ENCODE measurements at regions not wholly inside any gene's neighbourhood (a gene's known extent, or its start where the extent isn't known, plus 50 kb on each side); places are given as distances from the start of the nearest gene placed in this dataset.
A peak's percentile ranks its signal among the peaks of the same experiment; 100 is the strongest.
"Not testable (repeated sequence)": the region's sequence is repeated elsewhere in the genome, so short reads cannot be mapped to it uniquely, and the experiment has no call there.

GRCh38 chrX:55326985-55327384 lies 62.3 kb upstream of the PAGE3 start:
- no peaks in the 10 kb centered on the region for H3K36me3 ChIP-seq
- H3K9ac ChIP-seq = no peak overlapping the region
- H3K4me3 ChIP-seq = no peak overlapping the region
- peaks cover 13% of the 10 kb centered on the region for H3K9me3 ChIP-seq
- no peak for TF ChIP-seq Cebpa-rat (IDR thresholded peaks at IDR 0.05)
- no peaks in the 10 kb centered on the region for H4K20me1 ChIP-seq
- peaks cover 75% of the 10 kb centered on the region for H3K27me3 ChIP-seq
- no peak overlapping the region for H3K4me2 ChIP-seq
- no peak overlapping the region for H3K27ac ChIP-seq
- no peaks in the 10 kb centered on the region for H3K4me1 ChIP-seq

DNA sequence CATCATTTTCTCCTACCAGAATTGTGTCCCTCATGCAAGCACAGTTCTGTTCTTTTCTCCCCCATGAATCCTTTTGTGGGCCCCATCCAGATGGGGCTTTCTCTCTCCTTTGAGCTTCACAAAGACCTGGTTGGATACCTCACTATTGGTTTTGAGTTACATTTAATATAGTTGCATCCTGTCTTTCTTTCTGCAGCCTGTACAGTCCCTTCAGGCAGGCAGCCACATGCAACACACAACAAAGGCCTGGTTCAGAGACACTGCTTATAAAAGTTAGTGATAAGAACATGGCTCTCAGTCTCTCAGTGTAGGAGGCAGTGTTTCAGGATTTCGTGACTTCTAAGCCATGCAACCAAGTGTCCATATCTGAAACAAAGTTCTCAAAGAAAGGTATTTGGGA lies 70.6 kb upstream of the PAGE3 start:
- no peak overlapping the region for H3K4me3 ChIP-seq
- no peaks in the 10 kb centered on the region for H3K4me1 ChIP-seq
- no peaks in the 10 kb centered on the region for H4K20me1 ChIP-seq
- no peaks in the 10 kb centered on the region for H3K36me3 ChIP-seq
- H3K9me3 ChIP-seq = no peaks in the 10 kb centered on the region
- no peak for TF ChIP-seq Cebpa-rat (IDR thresholded peaks at IDR 0.05)
- no peak overlapping the region for H3K4me2 ChIP-seq
- H3K9ac ChIP-seq = no peak overlapping the region
- peaks cover 77% of the 10 kb centered on the region for H3K27me3 ChIP-seq
- no peak overlapping the region for H3K27ac ChIP-seq

GRCh38 chrX:55336176-55336575 lies 71.5 kb upstream of the PAGE3 start:
- Histone ChIP-seq H3K27me3 (peaks cover 79% of the 10 kb centered on the region), H3K36me3 (no peaks in the 10 kb centered on the region), H3K9ac (no peak overlapping the region), H3K4me1 (no peaks in the 10 kb centered on the region), H3K9me3 (no peaks in the 10 kb centered on the region), H3K27ac (no peak overlapping the region), H4K20me1 (no peaks in the 10 kb centered on the region), H3K4me2 (no peak overlapping the region), H3K4me3 (no peak overlapping the region)
- TF ChIP-seq Cebpa-rat (IDR thresholded peaks at IDR 0.05) = no peak

GRCh38 chrX:55340896-55341433 lies 76.2 kb upstream of the PAGE3 start:
- H3K9ac ChIP-seq = no peak overlapping the region
- H3K27me3 ChIP-seq = peaks cover 68% of the 10 kb centered on the region
- H3K36me3 ChIP-seq = no peaks in the 10 kb centered on the region
- H3K9me3 ChIP-seq = no peaks in the 10 kb centered on the region
- no peak overlapping the region for H3K4me3 ChIP-seq
- TF ChIP-seq Cebpa-rat (IDR thresholded peaks at IDR 0.05) = no peak
- H3K4me2 ChIP-seq = no peak overlapping the region
- H3K4me1 ChIP-seq = peaks cover 18% of the 10 kb centered on the region
- no peaks in the 10 kb centered on the region for H4K20me1 ChIP-seq
- H3K27ac ChIP-seq = no peak overlapping the region

GRCh38 chrX:55342533-55343501 lies 78.1 kb upstream of the PAGE3 start:
- peak overlapping the region; percentile 42 for H3K4me2 ChIP-seq
- no peak overlapping the region for H3K9ac ChIP-seq
- no peak overlapping the region for H3K4me3 ChIP-seq
- H3K27ac ChIP-seq = no peak overlapping the region
- H3K4me1 ChIP-seq = peaks cover 18% of the 10 kb centered on the region
- no peaks in the 10 kb centered on the region for H3K36me3 ChIP-seq
- H3K27me3 ChIP-seq = peaks cover 54% of the 10 kb centered on the region
- no peaks in the 10 kb centered on the region for H4K20me1 ChIP-seq
- no peak for TF ChIP-seq Cebpa-rat (IDR thresholded peaks at IDR 0.05)
- H3K9me3 ChIP-seq = no peaks in the 10 kb centered on the region

- H3K4me3 ChIP-seq = no peak overlapping the region
- no peaks in the 10 kb centered on the region for H3K36me3 ChIP-seq
- H3K9ac ChIP-seq = no peak overlapping the region
- H3K27ac ChIP-seq = no peak overlapping the region
- no peaks in the 10 kb centered on the region for H3K4me1 ChIP-seq
- H3K27me3 ChIP-seq = peaks cover 68% of the 10 kb centered on the region
- H3K4me2 ChIP-seq = no peak overlapping the region
- TF ChIP-seq Cebpa-rat (IDR thresholded peaks at IDR 0.05) = no peak
- H4K20me1 ChIP-seq = no peaks in the 10 kb centered on the region
- peaks cover 11% of the 10 kb centered on the region for H3K9me3 ChIP-seq
Observed at GRCh38 chrX:55356609-55357008, 91.9 kb upstream of the PAGE3 start.

DNA sequence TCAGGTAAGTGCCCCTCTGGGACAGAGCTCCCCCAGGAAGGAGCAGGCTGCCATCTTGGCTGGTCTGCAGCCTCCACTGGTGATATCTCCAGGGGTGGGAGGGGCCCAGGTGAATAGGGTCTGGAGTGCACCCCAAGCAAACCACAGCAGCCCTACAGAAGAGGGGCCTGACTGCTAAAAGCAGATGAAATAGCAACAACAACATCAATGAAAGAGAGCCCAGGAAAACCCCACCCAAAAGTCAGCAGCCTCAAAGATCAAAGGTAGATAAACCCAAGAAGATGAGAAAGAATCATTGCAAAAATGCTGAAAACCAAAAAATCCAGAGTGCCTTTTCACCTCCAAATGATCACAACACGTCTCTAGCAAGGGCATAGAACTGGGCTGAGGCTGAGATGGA lies 92.5 kb upstream of the PAGE3 start:
- Histone ChIP-seq H3K36me3 (no peaks in the 10 kb centered on the region), H3K9me3 (peaks cover 16% of the 10 kb centered on the region), H3K4me1 (no peaks in the 10 kb centered on the region), H3K4me2 (no peak overlapping the region), H3K9ac (no peak overlapping the region), H4K20me1 (no peaks in the 10 kb centered on the region), H3K27ac (no peak overlapping the region), H3K27me3 (peaks cover 67% of the 10 kb centered on the region), H3K4me3 (no peak overlapping the region)
- TF ChIP-seq Cebpa-rat (IDR thresholded peaks at IDR 0.05) = no peak

GRCh38 chrX:55379396-55379795 lies 72.5 kb upstream of the MAGEH1 start:
- Histone ChIP-seq H3K4me3 (no peak overlapping the region), H3K27ac (no peak overlapping the region), H3K4me2 (no peak overlapping the region), H3K4me1 (no peaks in the 10 kb centered on the region), H3K36me3 (no peaks in the 10 kb centered on the region), H4K20me1 (no peaks in the 10 kb centered on the region), H3K27me3 (peaks cover 13% of the 10 kb centered on the region), H3K9me3 (peaks cover 10% of the 10 kb centered on the region; the same call in 1 of the 2 replicates), H3K9ac (no peak overlapping the region)
- TF ChIP-seq Cebpa-rat (IDR thresholded peaks at IDR 0.05) = no peak

DNA sequence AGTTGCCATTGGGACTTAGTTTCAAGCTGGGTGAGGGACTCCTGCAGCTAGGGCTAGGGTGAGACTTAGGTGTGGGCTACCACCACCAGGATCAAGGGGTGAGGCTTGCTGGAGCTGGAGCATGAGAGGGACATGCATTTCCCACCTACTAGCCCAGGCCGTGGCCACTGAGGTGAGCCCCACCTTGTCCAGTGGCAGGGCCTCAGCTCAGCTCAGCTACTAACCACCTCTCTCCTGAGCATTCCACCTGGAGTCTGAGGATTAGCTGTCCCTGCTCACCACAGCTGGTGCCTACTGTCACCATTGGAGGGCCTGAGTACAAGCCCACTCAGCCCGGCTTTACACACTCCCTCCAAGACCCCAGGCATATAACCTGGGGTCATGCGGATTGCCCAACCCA lies 62.6 kb upstream of the MAGEH1 start:
- peaks cover 31% of the 10 kb centered on the region for H3K9me3 ChIP-seq
- no peaks in the 10 kb centered on the region for H3K36me3 ChIP-seq
- no peak for TF ChIP-seq Cebpa-rat (IDR thresholded peaks at IDR 0.05)
- no peak overlapping the region for H3K4me2 ChIP-seq
- no peak overlapping the region for H3K9ac ChIP-seq
- no peak overlapping the region for H3K27ac ChIP-seq
- H3K27me3 ChIP-seq = peaks cover 77% of the 10 kb centered on the region
- no peaks in the 10 kb centered on the region for H3K4me1 ChIP-seq
- H3K4me3 ChIP-seq = no peak overlapping the region
- H4K20me1 ChIP-seq = no peaks in the 10 kb centered on the region

- not testable (repeated sequence) for H3K9me3 ChIP-seq, H3K4me3 ChIP-seq, H3K36me3 ChIP-seq, H3K9ac ChIP-seq, H3K4me2 ChIP-seq, H3K4me1 ChIP-seq, H4K20me1 ChIP-seq, H3K27ac ChIP-seq
- H3K27me3 ChIP-seq = peaks cover 40% of the 10 kb centered on the region
Observed at GRCh38 chrX:55396836-55397235, 55.1 kb upstream of the MAGEH1 start.
